OCI-LY7 (cell line): ENCODE measurements at regions not wholly inside any gene's neighbourhood (a gene's known extent, or its start where the extent isn't known, plus 50 kb on each side); places are given as distances from the start of the nearest gene placed in this dataset.

Experiments
- BruUV-seq: library from RNA; stranded (reverse); fragments of 400-500 nt; replicated peaks from 2 replicates; lab custom pipeline; 2021; lab: Mats Ljungman, UMichigan
- CTCF ChIA-PET: fragments of 300-600 bp; sonication (Branson Sonifier 250); formaldehyde crosslinking; loops from one replicate; lab custom pipeline; 2022; ENCODE audit warnings: antibody characterized with exemption; ENCODE audit not compliant: unreplicated experiment; lab: Charles Lee
- POLR2A ChIA-PET: fragments of 300-600 bp; sonication (Branson Sonifier 250); formaldehyde crosslinking; loops from one replicate; lab custom pipeline; 2022; ENCODE audit warnings: antibody characterized with exemption; lab: Charles Lee
- DNase-seq: peaks from one replicate; pipeline ENCODE4 v3.0.0-alpha.2; 2015; ENCODE audit warnings: low spot score
- H2AFZ ChIP-seq: fragments of 200-600 bp; sonication (generic), shearing (Covaris generic); 2 replicates; pipeline ENCODE4 v1.6.1; 2014; ENCODE audit warnings: mild to moderate bottlenecking, antibody characterized with exemption, low read length, moderate library complexity
- H3K27ac ChIP-seq: fragments of 200-600 bp; sonication (generic); 2 replicates; pipeline ENCODE4 v1.5.1; 2014; ENCODE audit warnings: mixed run types, low read depth, mild to moderate bottlenecking, moderate library complexity, low read length, inconsistent platforms; ENCODE audit not compliant: poor library complexity, severe bottlenecking
- H3K36me3 ChIP-seq: fragments of 200-600 bp; sonication (generic); 2 replicates; pipeline ENCODE4 v1.6.1; 2014; ENCODE audit warnings: mild to moderate bottlenecking, antibody characterized with exemption, low read length, moderate library complexity, mixed read lengths; ENCODE audit not compliant: insufficient read depth
- H3K4me1 ChIP-seq: fragments of 200-600 bp; sonication (generic); 2 replicates; pipeline ENCODE4 v1.5.1; 2014; ENCODE audit warnings: mild to moderate bottlenecking, low read length; ENCODE audit not compliant: insufficient read depth, poor library complexity, severe bottlenecking
- H3K4me2 ChIP-seq: fragments of 200-600 bp; sonication (generic); 2 replicates; pipeline ENCODE4 v1.6.1; 2014; ENCODE audit warnings: mild to moderate bottlenecking, low read length
- H3K4me3 ChIP-seq: fragments of 200-600 bp; sonication (generic); 2 replicates; pipeline ENCODE4 v1.5.1; 2014; ENCODE audit warnings: mild to moderate bottlenecking, low read depth, low read length; ENCODE audit not compliant: poor library complexity, severe bottlenecking
- H3K79me2 ChIP-seq: fragments of 200-600 bp; sonication (generic); 2 replicates; pipeline ENCODE4 v1.6.1; 2016; ENCODE audit warnings: low read depth, mild to moderate bottlenecking, low read length, moderate library complexity, mixed read lengths; ENCODE audit not compliant: insufficient read depth
- H3K9me2 ChIP-seq: fragments of 200-600 bp; sonication (generic); 2 replicates; pipeline ENCODE4 v1.6.1; 2016; ENCODE audit warnings: mild to moderate bottlenecking, low read length, mixed read lengths; ENCODE audit not compliant: insufficient read depth
- H3K9me3 ChIP-seq: fragments of 200-600 bp; sonication (generic); 2 replicates; pipeline ENCODE4 v1.6.1; 2014; ENCODE audit warnings: mild to moderate bottlenecking, mixed run types, low read length, mixed read lengths
- H4K20me1 ChIP-seq: fragments of 200-600 bp; sonication (generic); 2 replicates; pipeline ENCODE4 v1.6.1; 2014; ENCODE audit warnings: mild to moderate bottlenecking, antibody characterized with exemption, low read length, moderate library complexity, mixed read lengths; ENCODE audit not compliant: insufficient read depth
- CTCF ChIP-seq: fragments of 200-600 bp; sonication (generic); conservative IDR thresholded peaks from 2 replicates; pipeline ENCODE4 v1.5.1; 2014; ENCODE audit warnings: mild to moderate bottlenecking, antibody characterized with exemption, low read length, moderate library complexity, mixed read lengths
- EZH2phosphoT487 ChIP-seq: fragments of 200-600 bp; sonication (generic); IDR thresholded peaks from 2 replicates; pipeline ENCODE4 v1.6.1; 2018; ENCODE audit warnings: low read depth, borderline replicate concordance, mild to moderate bottlenecking, mixed run types, antibody characterized with exemption, low read length, moderate library complexity, mixed read lengths
- intact Hi-C: fragments of 100-400 bp; cut with micrococcal nuclease; formaldehyde crosslinking; loops from one replicate; pipeline ENCODE4 v1.10.0; 2022; ENCODE audit not compliant: unreplicated experiment

GRCh38 chr6:112651239-112651638 lies 304.1 kb downstream of the RFPL4B start:
- Histone ChIP-seq H3K4me1 (no peaks in the 10 kb centered on the region), H3K4me2 (no peak overlapping the region), H4K20me1 (no peaks in the 10 kb centered on the region), H3K36me3 (no peaks in the 10 kb centered on the region), H3K27ac (no peak overlapping the region), H3K79me2 (no peaks in the 10 kb centered on the region), H3K9me2 (no peaks in the 10 kb centered on the region), H2AFZ (no peak overlapping the region), H3K9me3 (no peaks in the 10 kb centered on the region), H3K4me3 (no peak overlapping the region)
- TF ChIP-seq CTCF = no peak
- TF ChIP-seq EZH2phosphoT487 = no peak
- DNase-seq = no peak
- BruUV-seq = no TSS peak
- intact Hi-C loops = no loop called here
- CTCF ChIA-PET = no interaction called here
- POLR2A ChIA-PET = no interaction called here

GRCh38 chr6:112659912-112660311 lies 312.8 kb downstream of the RFPL4B start:
- no peak overlapping the region for H2AFZ ChIP-seq
- POLR2A ChIA-PET = no interaction called here
- H3K9me2 ChIP-seq = no peaks in the 10 kb centered on the region
- no peak for DNase-seq
- no peak overlapping the region for H3K4me2 ChIP-seq
- no TSS peak for BruUV-seq
- intact Hi-C loops = no loop called here
- H3K27ac ChIP-seq = no peak overlapping the region
- CTCF ChIA-PET = no interaction called here
- no peak overlapping the region for H3K4me3 ChIP-seq
- TF ChIP-seq CTCF = no peak
- no peaks in the 10 kb centered on the region for H3K9me3 ChIP-seq
- H3K36me3 ChIP-seq = no peaks in the 10 kb centered on the region
- H3K4me1 ChIP-seq = no peaks in the 10 kb centered on the region
- H3K79me2 ChIP-seq = no peaks in the 10 kb centered on the region
- H4K20me1 ChIP-seq = no peaks in the 10 kb centered on the region

GRCh38 chr6:112660626-112661025 lies 313.5 kb downstream of the RFPL4B start:
- no peak for DNase-seq
- intact Hi-C loops = no loop called here
- no peaks in the 10 kb centered on the region for H3K4me1 ChIP-seq
- no TSS peak for BruUV-seq
- H2AFZ ChIP-seq = no peak overlapping the region
- H4K20me1 ChIP-seq = no peaks in the 10 kb centered on the region
- no peak overlapping the region for H3K27ac ChIP-seq
- no peaks in the 10 kb centered on the region for H3K36me3 ChIP-seq
- H3K4me3 ChIP-seq = no peak overlapping the region
- H3K9me2 ChIP-seq = no peaks in the 10 kb centered on the region
- CTCF ChIA-PET = no interaction called here
- POLR2A ChIA-PET = no interaction called here
- no peak overlapping the region for H3K4me2 ChIP-seq
- H3K9me3 ChIP-seq = no peaks in the 10 kb centered on the region
- H3K79me2 ChIP-seq = no peaks in the 10 kb centered on the region
- TF ChIP-seq CTCF = no peak
- TF ChIP-seq EZH2phosphoT487 = no peak
